NCI-H774 (cell line): ENCODE measurements at regions not wholly inside any gene's neighbourhood (a gene's known extent, or its start where the extent isn't known, plus 50 kb on each side); places are given as distances from the start of the nearest gene placed in this dataset.
"Not testable (repeated sequence)": the region's sequence is repeated elsewhere in the genome, so short reads cannot be mapped to it uniquely, and the experiment has no call there.

ENCODE experiments used
- DNase-seq: peaks from one replicate; lab custom pipeline; 2025; lab: John Stamatoyannopoulos, UW

DNA sequence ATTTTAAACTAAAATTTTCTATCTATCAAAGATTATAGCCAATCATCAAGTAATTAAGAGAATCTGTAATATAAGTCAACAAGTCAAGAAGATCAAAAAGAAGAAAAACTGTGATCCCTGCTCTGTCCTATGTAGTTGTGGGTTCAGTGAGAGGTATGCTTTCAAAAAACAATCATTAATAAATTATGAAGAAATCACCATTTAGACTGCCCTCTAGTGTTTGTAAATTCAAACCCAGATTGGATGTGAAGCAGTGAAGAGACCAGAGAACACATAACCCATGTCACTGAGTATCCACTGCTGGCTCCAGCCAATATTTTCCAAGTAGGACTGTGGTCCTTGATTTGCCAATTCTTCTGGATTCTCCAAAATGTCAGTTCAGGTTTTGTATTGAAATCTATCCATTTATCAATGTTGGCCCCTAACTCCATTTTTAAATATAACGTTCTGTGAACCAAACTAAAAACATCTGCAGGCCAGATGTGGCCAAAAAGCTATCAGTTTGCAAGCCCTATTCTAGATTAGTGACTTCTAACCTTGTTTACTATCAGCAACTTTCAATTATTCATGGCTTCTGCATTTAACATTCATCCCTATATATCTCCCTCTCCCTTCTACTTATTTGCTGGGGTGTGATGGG, 467.5 kb upstream of the CXADR start:
- DNase-seq: no peak

DNA sequence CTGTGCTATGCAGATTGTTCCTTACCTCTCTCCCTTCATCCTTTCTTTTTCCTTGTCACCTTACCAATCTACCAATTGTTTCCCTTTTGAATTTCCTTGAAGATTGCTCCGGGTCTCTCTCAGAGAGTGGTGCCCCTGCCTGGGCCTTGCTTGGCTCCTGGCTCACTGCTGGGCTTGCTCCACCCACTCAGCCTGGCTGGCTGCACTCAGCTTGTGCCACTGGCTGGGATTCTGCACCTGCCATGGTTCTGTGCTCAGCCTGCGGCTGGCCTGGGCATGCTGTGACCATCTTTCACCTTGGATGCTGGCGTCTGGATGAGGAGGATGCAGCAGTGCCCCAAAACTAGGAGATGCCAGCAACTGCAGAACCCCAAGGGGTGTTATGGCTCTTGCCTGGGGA, 463.9 kb upstream of the CXADR start:
- DNase-seq: no peak

DNA sequence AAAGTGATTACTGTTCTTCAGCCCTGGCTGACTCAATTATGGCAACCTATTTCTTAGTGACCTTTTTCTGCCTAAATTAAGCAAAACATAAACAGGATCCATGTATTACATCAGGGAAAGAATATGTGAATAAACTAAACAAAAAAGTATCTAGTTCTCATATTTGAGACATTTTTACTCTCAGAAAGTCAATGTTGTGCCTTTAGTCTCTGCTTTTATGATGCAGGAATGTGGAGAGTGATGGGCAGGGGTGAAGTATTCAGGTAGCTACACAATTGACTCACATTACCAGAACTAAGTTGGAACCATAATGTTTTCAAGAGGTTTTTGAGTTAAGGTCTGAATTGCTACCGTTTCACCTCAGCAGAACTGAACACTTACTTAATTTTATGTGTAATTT, 462.7 kb upstream of the CXADR start:
- DNase-seq: no peak

DNA sequence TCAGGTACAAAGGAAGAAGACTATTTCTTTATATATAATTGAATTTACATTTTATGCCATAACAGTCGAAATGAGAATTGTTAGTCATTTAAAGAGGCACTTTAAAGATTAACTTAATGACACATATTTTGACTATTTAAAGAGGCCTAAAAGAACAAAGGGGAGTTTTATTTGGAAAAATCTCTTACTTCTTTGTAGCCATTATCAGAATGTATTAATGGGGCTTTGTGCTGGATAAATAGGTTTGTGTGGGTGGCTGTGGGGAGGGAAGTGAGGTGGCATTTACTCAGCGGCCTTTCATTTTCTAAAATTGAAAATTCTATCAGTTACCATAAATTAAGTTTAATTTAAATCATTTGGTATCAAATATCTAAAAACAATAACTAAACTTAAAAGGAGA, 462.2 kb upstream of the CXADR start:
- no peak for DNase-seq

DNA sequence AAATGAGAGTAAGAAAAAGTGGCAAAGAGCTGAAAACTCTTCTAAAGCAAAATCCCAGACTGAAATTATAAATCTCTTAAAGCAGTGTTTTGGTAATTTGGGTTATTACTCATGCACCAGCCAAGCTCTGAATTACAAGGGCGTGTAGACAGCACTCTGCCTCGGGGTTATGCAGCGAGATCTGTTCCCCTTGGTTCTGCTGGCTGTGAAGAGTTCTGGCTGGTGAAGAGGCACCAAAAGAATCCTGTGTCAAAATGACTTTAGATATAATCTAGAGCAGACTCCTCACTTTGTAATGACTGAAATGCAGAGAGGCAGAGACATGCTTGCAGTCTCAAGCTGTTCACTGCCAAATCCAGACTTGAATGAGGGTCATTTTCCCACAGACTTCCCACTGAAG, 461.8 kb upstream of the CXADR start:
- DNase-seq: no peak

DNA sequence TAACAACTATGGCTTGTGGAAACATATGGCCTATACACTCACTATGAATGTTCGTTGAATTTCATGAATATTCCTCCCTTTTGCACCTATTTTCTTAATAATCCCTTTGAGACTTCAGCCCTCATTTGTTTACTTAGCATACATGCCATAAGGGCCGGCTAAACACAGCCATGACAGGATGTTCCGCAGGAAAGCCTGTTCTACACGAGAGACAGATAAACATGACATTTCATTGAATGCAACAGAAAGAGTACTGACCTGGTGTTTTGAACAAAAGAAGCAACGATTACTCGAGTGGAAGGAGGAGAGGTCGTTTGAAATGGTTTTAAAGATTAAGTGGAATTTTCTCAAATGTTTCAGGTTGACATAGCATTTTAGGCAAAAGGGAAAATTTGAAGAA, 459.5 kb upstream of the CXADR start:
- no peak for DNase-seq

DNA sequence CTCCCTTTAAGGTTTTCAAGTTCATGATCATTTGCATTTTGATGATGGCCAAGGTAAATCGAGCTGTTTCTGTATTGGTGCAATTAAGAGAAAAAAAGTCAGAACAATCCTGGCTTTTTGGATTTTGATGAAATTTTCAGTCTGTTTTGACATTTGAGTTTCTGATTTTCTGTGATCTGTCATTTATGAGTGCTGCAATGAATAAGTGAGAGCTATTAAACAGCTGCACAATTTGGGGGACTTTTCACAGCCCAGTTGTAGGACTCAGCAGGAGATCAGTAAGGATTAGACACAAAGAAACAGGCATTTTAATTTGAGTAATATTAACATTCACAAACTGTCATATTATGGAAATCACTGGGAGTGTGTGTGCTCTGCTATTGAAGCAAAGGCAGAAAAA, 452.9 kb upstream of the CXADR start:
- no peak for DNase-seq

DNA sequence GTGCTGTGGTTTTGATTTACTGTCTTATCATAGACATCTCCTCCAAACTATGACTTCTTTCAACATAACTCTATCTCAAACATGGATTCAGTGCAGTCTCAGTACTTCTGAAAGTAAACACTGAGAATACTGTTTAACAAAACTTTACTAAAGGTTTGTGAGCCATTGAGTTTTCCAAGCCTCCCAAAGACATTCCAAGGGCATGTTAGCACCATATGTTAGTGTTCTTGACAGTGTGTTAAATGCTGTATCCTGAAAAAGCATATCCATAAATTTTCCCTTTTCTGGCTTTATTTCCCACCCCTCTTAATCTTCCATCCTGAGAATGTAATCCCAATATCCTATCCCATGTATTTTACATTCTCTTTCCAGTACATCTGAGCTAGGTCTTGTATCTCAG, 446.8 kb upstream of the CXADR start:
- no peak for DNase-seq

DNA sequence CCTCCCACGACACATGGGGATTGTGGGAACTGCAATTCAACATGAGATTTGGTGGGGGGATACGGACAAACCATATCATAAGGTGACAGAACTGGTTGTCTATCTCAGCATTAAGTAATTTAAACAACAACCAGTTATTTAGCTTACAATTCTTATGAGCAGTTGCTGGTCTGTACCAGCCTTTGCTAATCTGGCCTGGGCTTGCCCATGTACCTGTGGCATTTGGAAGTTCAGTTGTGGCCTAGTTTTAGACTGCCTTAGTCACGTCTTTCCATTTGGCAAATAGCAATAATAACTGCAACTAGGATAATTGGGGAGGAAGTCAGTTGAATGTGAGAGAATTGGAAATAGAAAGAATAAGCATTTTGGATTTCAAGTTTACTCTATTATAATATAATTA, 441.8 kb upstream of the CXADR start:
- no peak for DNase-seq

DNA sequence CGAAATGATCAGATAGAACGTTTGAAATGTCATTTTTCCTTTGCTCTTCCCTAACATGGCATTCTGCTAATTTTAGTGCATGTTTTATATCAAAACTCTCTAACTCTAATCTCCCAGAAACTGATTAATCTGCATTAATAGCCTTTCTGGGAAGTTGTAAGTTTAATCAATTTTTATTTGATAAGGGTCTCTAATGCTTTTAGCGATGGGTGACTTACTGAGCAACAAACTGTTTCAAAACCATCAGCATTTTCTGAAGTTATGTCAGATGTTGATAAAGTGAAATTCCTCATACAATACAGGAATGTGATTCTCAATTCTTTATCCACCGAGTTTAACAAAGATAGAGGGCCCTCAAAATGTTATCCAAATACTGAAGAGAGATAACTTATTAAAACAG, 431.6 kb upstream of the CXADR start:
- DNase-seq: no peak

DNA sequence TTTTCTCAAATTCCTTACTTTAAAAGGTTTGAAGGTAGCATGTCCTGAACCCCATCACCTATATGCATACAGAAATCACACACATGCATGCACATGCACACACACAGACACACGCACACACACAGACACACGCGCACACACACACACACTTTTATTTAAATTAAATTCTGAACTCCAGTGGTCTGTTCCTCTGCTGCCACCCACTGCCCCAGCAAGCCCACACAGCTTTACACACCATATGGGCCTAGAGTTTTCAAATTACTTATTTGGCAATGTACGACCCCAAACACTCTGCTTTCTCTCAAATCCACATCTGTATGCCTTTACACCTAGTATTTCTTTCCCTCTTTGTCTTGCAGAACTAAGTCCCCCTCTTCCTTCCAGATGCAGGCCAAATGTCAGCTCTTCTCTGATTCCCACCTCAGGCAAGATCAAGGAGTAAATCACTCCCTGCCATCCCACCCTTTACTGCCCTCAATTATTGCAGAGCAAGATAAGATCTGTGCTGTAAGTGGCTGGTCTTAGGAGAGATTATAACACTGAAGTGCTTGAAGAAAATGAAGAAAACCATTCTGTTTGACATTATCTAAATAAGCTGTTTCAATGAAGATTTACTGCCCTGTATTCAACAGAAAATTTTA, 429.9 kb upstream of the CXADR start:
- no peak for DNase-seq

DNA sequence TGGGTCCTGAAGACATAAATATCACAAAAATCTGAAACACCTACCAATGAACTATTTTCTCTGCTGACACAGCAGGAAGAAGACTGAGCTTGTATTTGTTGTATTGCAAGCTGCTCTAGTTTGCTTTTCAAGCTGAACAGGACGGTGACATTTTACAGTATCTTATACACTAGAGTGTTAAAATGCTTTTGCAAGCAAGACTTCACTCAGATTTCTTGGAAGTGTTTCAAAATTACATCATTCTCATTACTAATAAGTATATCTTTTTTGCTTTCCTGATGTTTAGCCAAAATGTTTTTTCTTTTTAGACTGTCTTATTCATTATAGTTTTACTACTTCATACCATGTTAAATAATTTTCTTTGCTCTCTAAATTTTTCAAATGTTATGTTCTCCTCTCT, 427.1 kb upstream of the CXADR start:
- DNase-seq: no peak

DNA sequence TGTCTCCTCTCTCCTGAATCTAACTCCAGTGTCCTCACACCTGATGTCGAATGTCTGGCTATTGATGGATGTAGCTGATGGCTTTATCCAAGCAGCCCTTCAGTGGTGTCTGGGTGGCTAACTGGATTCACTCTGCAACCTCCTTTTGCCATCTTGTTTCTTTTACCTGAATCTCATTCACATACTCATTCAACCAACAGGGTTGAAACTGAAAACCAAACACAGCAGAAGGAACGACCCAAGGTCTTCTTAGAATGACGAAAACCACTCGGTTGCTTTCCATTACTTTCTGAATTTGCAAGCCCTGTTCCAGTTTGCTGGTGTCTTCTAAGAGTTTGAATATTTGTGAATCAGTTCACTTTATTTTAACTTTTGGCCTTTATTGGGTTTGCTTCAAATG, 424.3 kb upstream of the CXADR start:
- no peak for DNase-seq

DNA sequence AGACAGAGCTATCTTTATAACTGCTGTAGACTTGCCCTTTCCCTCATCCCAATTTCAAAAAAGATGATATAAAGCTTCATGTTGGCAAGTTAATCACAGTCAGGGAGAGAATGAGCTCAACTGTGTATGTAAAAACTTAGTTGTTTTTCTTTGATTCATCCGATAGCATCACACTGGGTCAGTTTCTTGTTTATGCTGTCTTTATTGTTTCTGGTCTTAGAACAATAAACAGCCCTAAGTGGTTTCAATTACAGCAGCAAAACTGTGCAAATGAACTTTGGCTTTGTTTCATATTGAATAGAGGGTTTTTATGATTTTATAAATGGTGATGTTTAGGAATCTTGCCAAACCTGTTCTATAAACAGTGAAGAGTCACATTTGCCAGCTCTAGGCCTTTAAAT, 423.8 kb upstream of the CXADR start:
- DNase-seq: no peak

DNA sequence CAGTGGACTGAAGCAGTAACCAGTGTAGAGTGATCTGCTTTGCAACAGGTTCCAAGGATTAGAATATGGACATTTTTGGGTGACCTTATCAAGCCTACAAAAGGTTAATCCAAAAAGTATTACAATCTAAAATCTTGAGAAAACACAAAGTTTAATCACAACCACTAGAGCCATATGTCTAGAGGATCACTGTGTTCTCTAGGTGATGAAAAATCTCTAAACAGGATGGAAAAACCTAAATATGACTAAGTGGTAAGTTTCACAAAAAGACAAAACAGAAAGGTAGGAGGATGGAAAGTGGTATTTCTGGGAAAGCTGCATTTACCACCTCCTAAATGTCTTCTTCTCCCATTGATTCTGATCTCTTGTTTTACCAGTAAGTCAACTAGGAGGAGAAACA, 411.1 kb upstream of the CXADR start:
- DNase-seq: no peak

DNA sequence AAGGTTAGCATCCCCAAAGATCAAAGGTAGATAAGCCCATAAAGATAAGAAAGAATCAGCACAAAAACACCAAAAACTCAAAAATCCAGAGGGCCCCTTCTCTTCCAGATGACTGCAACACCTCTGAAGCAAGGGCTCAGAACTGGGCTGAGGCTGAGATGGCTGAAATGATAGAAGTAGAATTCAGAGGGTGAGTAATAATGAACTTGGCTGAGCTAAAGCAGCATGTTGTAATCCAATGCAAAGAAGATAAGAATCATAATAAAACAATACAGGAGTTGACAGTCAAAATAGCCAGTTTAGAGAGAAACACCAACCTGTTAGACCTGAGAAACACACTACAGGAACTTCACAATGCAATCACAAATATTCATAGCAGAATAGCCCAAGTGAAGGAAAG, 406.9 kb upstream of the CXADR start:
- no peak for DNase-seq

DNA sequence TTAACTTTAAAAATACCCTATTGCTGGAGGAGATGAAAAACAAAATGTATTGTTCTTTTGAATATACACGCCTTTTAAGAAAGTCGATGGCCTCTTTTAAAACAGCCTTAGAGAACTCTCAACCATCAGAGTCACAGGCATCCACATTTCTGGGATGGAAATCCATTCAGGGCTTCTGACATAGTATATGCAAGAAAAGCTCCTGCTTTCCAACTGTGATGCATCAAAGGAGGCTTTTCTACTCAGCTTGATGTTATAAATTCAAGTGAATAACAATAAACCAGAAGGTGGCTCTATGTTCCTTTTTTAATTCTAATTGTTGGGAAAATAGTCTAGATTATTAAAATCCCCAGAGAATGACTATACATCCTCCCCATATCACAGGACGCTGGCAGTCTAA, 398.8 kb upstream of the CXADR start:
- DNase-seq: no peak

DNA sequence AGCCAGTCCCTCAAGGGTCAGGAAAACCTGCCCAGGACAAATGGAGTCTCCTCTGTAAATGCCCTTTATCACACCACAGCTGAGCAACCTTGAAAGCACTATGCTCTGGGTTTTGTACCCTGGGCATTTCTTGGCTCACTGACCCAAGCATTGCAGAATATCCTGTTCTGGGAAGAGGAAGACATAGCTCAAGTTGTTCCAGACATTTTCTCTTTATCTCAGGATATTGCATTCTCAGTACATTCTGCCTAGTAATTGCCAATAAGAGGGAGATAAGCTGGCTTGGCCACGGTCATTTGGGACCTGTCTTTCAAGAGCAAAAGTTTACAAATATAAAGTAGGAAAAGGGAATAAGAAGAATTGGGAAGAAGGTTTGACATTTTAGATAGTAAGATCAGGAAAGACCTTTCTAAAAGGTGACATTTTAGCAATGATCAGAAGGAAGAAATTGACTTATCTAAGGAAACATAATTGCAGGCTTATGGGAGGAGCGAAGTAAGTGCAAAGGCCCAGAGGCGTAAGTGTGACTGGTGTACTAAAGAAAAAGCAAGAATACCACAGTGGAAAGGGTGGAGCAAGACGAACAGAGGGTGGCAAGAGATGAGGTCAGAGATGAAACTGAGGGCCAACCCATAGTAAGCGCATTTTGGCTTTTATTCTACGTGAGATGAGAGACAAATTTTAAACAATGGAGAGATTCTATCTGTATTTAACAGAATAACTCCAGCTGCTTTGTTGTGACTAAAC, 394.0 kb upstream of the CXADR start:
- DNase-seq: no peak

DNA sequence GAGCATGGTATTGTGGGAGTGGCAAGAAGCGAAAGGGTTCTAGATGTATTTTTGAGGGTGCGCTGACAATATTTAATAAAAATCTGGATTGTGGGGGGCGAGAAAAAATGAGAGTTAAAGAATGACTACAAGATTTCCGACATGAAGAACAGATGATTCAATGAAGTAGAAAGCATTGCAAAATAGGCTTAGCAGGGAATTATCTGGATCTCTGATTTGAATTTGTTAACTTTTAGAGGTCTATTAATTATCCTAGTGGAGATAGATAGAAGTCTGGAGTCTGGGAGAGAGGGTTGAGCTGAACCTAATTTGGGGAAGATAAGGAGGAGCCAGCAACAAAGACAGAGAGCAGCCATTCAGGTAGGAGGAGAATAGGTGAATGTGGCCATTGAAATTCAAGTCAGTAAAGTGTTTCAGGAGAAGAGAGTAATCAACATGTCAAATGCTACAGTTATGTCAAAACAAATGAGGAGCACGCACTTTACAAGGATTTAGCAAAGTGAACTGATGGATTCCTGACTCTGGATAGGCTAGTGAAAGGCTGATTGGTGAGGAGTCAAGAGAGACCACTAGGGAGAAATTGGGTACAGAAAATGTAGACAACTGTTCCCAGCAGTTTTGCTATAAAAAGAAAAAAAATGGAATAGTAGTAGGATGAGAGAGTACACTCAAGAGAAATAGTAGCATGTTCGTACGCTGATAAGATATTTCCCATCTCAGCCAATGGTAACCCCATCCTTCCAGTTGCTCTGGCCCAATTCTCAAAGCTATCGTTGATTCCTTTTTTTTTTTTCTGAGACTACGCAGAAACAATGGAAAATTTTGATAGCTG, 393.2 kb upstream of the CXADR start:
- no peak for DNase-seq

DNA sequence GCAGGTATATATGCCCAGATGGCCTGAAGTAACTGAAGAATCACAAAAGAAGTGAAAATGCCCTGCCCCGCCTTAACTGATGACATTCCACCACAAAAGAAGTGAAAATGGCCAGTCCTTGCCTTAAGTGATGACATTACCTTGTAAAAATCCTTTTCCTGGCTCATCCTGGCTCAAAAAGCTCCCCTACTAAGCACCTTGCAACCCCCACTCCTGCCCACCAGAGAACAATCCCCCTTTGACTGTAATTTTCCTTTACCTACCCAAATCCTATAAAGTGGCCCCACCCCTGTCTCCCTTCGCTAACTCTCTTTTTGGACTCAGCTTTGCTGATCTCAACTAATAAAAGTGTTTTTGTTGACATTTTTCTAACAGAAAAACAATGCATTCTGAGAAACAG, 385.4 kb upstream of the CXADR start:
- not testable (repeated sequence) for DNase-seq

DNA sequence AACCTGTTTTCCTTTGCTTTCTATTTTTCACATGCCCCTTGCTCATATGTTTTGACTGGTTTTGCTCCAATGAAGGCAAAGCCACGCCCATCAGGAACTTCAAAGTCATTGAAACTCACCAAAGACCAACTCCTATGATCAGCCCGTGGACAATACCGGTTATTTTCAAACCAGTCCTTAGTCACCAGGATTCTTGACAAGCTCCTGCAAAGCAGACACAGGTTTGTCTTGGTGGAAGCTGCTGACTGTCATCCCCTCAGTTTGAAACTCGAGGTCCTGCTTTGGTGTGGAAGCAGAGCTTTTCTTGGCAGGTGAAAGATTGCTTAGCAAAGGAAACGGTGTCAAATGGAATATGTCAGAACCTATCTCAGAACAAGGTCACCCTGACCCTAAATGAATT, 384.7 kb upstream of the CXADR start:
- DNase-seq: no peak

DNA sequence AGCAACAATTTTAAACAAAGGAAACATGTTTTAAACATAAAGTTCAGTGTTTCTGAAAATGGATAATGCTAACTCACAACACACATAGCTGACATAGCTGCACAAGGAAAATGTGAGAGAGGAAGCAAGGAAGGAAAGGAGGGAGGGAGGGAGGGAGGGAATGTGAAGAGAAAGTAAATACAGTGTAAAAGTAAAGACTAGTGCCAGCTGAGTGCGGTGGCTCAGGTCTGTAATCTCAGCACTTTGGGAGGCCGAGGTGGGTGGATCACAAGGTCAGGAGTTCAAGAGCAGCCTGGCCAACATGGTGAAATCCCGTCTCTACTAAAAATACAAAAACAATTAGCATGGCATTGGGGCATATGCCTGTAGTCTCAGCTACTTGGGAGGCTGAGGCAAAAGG, 373.7 kb upstream of the CXADR start:
- not testable (repeated sequence) for DNase-seq

DNA sequence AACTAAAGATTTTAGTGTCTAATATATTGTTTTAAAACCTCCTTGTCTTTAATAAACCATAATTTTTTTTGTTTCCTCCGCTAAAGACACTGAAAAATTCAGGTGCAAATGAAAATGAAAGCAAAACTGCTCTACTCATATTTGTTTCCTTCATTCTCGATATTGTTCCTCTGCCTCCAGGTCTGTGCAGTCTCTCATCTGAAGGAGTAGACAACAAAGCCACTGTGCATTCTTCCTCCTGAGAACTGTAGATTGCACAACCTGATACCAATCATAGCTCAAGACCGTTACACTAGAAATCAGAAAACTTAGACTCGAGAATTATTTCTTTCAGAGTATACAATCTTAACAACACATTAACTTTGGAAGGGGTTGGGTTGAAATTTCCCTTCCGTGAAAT, 373.1 kb upstream of the CXADR start:
- peak; percentile 6 for DNase-seq
